Suprapubic skin (tissue), 4 donors: ENCODE measurements at regions not wholly inside any gene's neighbourhood (a gene's known extent, or its start where the extent isn't known, plus 50 kb on each side); places are given as distances from the start of the nearest gene placed in this dataset.
"Not testable (repeated sequence)": the region's sequence is repeated elsewhere in the genome, so short reads cannot be mapped to it uniquely, and the experiment has no call there.

Experiments used
- POLR2A ChIP-seq, 2 donors: fragments of 450-650 bp; IDR thresholded peaks; one replicate each; pipeline ENCODE4 v1.6.1; 2017; ENCODE audit warnings: antibody characterized with exemption in 2 of 2, mild to moderate bottlenecking in 2 of 2, moderate library complexity in 2 of 2
- POLR2AphosphoS5 ChIP-seq, 3 donors: sonication (generic); formaldehyde crosslinking; IDR thresholded peaks; one replicate each; pipeline ENCODE4 v1.6.1; 2017; ENCODE audit warnings: antibody characterized with exemption in 3 of 3
- TF ChIP-seq, protein P1 (sequence below), 2 donors: fragments of 200-600 bp in 1 of 2; fragments of 450-650 bp in 1 of 2; sonication (generic) in 1 of 2; IDR thresholded peaks; one replicate each; pipeline ENCODE4 v1.5.1; 2016 to 2019; ENCODE audit warnings: antibody characterized with exemption in 2 of 2, mild to moderate bottlenecking in 1 of 2, moderate library complexity in 1 of 2

GRCh38 chr9:117851836-117852461 lies 147.7 kb downstream of the TLR4 start:
- TF ChIP-seq, protein P1, sequence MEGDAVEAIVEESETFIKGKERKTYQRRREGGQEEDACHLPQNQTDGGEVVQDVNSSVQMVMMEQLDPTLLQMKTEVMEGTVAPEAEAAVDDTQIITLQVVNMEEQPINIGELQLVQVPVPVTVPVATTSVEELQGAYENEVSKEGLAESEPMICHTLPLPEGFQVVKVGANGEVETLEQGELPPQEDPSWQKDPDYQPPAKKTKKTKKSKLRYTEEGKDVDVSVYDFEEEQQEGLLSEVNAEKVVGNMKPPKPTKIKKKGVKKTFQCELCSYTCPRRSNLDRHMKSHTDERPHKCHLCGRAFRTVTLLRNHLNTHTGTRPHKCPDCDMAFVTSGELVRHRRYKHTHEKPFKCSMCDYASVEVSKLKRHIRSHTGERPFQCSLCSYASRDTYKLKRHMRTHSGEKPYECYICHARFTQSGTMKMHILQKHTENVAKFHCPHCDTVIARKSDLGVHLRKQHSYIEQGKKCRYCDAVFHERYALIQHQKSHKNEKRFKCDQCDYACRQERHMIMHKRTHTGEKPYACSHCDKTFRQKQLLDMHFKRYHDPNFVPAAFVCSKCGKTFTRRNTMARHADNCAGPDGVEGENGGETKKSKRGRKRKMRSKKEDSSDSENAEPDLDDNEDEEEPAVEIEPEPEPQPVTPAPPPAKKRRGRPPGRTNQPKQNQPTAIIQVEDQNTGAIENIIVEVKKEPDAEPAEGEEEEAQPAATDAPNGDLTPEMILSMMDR (IDR thresholded peaks at IDR 0.05): not testable (repeated sequence)
- TF ChIP-seq POLR2AphosphoS5, POLR2A (IDR thresholded peaks at IDR 0.05): not testable (repeated sequence)
